IMR-90 (cell line): ENCODE measurements at regions not wholly inside any gene's neighbourhood (a gene's known extent, or its start where the extent isn't known, plus 50 kb on each side); places are given as distances from the start of the nearest gene placed in this dataset.

Experiments used
- ATAC-seq: fragments of 200-7000 bp; cut with Tn5 transposase; 2 replicates; pipeline ENCODE4 v1.9.1; 2020; ENCODE audit warnings: low read depth, mild to moderate bottlenecking, moderate library complexity
- BruUV-seq: library from RNA; stranded (reverse); fragments of 400-500 nt; replicated peaks from 2 replicates; lab custom pipeline; 2021; lab: Mats Ljungman, UMichigan
- CTCF ChIA-PET: fragments of 300-600 bp; formaldehyde crosslinking; extraction: SDS; loops from one replicate; lab custom pipeline; 2021; ENCODE audit warnings: antibody characterized with exemption; lab: Yijun Ruan, JAX
- POLR2A ChIA-PET: fragments of 300-600 bp; sonication (Branson Sonifier 250); formaldehyde crosslinking; loops from one replicate; lab custom pipeline; 2022; ENCODE audit warnings: antibody characterized with exemption; ENCODE audit not compliant: unreplicated experiment; lab: Charles Lee
- DNase-seq: peaks from one replicate; pipeline ENCODE4 v3.0.0; 2013
- H2AFZ ChIP-seq: replicated peaks from 2 replicates; pipeline ENCODE3; 2013; ENCODE audit warnings: low read length, mild to moderate bottlenecking; ENCODE audit not compliant: poor library complexity
- H2AK5ac ChIP-seq: 2 replicates; pipeline ENCODE4 v1.6.1; 2013; ENCODE audit warnings: low read depth, low read length, inconsistent platforms
- H2AK9ac ChIP-seq: replicated peaks from 2 replicates; pipeline ENCODE3; 2013; ENCODE audit warnings: mild to moderate bottlenecking, low read depth, low read length, moderate library complexity; ENCODE audit not compliant: poor library complexity
- H2BK120ac ChIP-seq: 2 replicates; pipeline ENCODE4 v1.6.1; 2013; ENCODE audit warnings: low read depth, low read length, inconsistent platforms
- H2BK15ac ChIP-seq: 3 replicates; pipeline ENCODE4 v1.6.1; 2013; ENCODE audit warnings: low read depth, low read length, inconsistent platforms
- H2BK20ac ChIP-seq: 2 replicates; pipeline ENCODE4 v1.6.1; 2013; ENCODE audit warnings: low read depth, mild to moderate bottlenecking, inconsistent platforms, low read length, moderate library complexity
- H2BK5ac ChIP-seq: 2 replicates; pipeline ENCODE4 v1.6.1; 2013; ENCODE audit warnings: mild to moderate bottlenecking, low read depth, low read length, inconsistent platforms; ENCODE audit not compliant: poor library complexity, severe bottlenecking
- H3K14ac ChIP-seq: replicated peaks from 2 replicates; pipeline ENCODE4 v1.6.1; 2013; ENCODE audit warnings: low read depth, low read length, inconsistent platforms
- H3K18ac ChIP-seq: 2 replicates; pipeline ENCODE4 v1.6.1; 2013; ENCODE audit warnings: low read depth, low read length, control low read depth
- H3K23ac ChIP-seq: 2 replicates; pipeline ENCODE4 v1.6.1; 2013; ENCODE audit warnings: low read depth, low read length, inconsistent platforms
- H3K27ac ChIP-seq: 2 replicates; pipeline ENCODE4 v1.5.1; 2013; ENCODE audit warnings: mild to moderate bottlenecking, control low read depth, low read length; ENCODE audit not compliant: insufficient read depth
- H3K27me3 ChIP-seq: 2 replicates; pipeline ENCODE4 v1.6.1; 2013; ENCODE audit warnings: low read length; ENCODE audit not compliant: control insufficient read depth, insufficient read depth
- H3K36me3 ChIP-seq: 2 replicates; pipeline ENCODE4 v1.6.1; 2013; ENCODE audit warnings: low read length, mixed read lengths; ENCODE audit not compliant: control insufficient read depth, insufficient read depth
- H3K4ac ChIP-seq: 2 replicates; pipeline ENCODE4 v1.6.1; 2013; ENCODE audit warnings: low read depth, low read length, inconsistent platforms
- H3K4me1 ChIP-seq: 2 replicates; pipeline ENCODE4 v1.6.1; 2013; ENCODE audit warnings: low read length, mixed read lengths; ENCODE audit not compliant: control insufficient read depth, insufficient read depth
- H3K4me2 ChIP-seq: 2 replicates; pipeline ENCODE4 v1.6.1; 2013; ENCODE audit warnings: low read depth, mild to moderate bottlenecking, control low read depth, low read length, moderate library complexity
- H3K4me3 ChIP-seq: 2 replicates; pipeline ENCODE4 v1.5.1; 2013; ENCODE audit warnings: low read depth, mild to moderate bottlenecking, control low read depth, low read length, moderate library complexity; ENCODE audit not compliant: insufficient read depth
- H3K56ac ChIP-seq: 2 replicates; pipeline ENCODE4 v1.6.1; 2013; ENCODE audit warnings: low read length, inconsistent platforms; ENCODE audit not compliant: insufficient read depth; ENCODE audit errors: extremely low read depth
- H3K79me1 ChIP-seq, 2 experiments: 2 replicates each; pipeline ENCODE4 v1.6.1; 2013; ENCODE audit warnings: low read length in 2 of 2, inconsistent platforms in 1 of 2, low read depth in 1 of 2
- H3K9ac ChIP-seq: 2 replicates; pipeline ENCODE4 v1.6.1; 2013; ENCODE audit warnings: low read depth, low read length, control low read depth
- H3K9me1 ChIP-seq: 2 replicates; pipeline ENCODE4 v1.6.1; 2013; ENCODE audit warnings: low read length, inconsistent platforms; ENCODE audit not compliant: insufficient read depth
- H3K9me3 ChIP-seq: 2 replicates; pipeline ENCODE4 v1.6.1; 2013; ENCODE audit warnings: low read length; ENCODE audit not compliant: control insufficient read depth, insufficient read depth
- H4K20me1 ChIP-seq: 2 replicates; pipeline ENCODE4 v1.6.1; 2013; ENCODE audit warnings: low read length, inconsistent platforms; ENCODE audit not compliant: insufficient read depth
- H4K5ac ChIP-seq: 2 replicates; pipeline ENCODE4 v1.6.1; 2013; ENCODE audit warnings: mild to moderate bottlenecking, low read depth, low read length, control low read depth
- H4K8ac ChIP-seq, 2 experiments: 2 replicates each; pipeline ENCODE4 v1.6.1; 2013; ENCODE audit warnings: low read depth in 2 of 2, low read length in 2 of 2, control low read depth in 1 of 2, inconsistent platforms in 1 of 2
- H4K91ac ChIP-seq: 2 replicates; pipeline ENCODE4 v1.6.1; 2013; ENCODE audit warnings: low read depth, low read length, inconsistent platforms; ENCODE audit not compliant: insufficient read depth
- BHLHE40 ChIP-seq: fragments of 150-350 bp; IDR thresholded peaks from 2 replicates; pipeline ENCODE4 v1.6.1; 2016; ENCODE audit warnings: mild to moderate bottlenecking, low read depth, low read length
- CEBPB ChIP-seq: IDR thresholded peaks from 2 replicates; pipeline ENCODE4 v1.6.1; 2012; ENCODE audit warnings: low read depth, low read length, improper control_type of control experiment
- CHD1 ChIP-seq: IDR thresholded peaks from 2 replicates; pipeline ENCODE4 v1.6.1; 2012; ENCODE audit warnings: low read depth, low read length, improper control_type of control experiment
- CTCF ChIP-seq: conservative IDR thresholded peaks from 2 replicates; pipeline ENCODE4 v1.5.1; 2012; ENCODE audit warnings: mild to moderate bottlenecking, low read depth, low read length, improper control_type of control experiment
- FOS ChIP-seq: fragments of 150-350 bp; IDR thresholded peaks from 2 replicates; pipeline ENCODE4 v1.6.1; 2016; ENCODE audit warnings: low read depth, low read length
- MAFK ChIP-seq: IDR thresholded peaks from 2 replicates; pipeline ENCODE4 v1.6.1; 2012; ENCODE audit warnings: low read depth, low read length, improper control_type of control experiment
- MAZ ChIP-seq: IDR thresholded peaks from 2 replicates; pipeline ENCODE4 v1.6.1; 2012; ENCODE audit warnings: low read depth, mild to moderate bottlenecking, low read length, improper control_type of control experiment, moderate library complexity, borderline replicate concordance
- MXI1 ChIP-seq: IDR thresholded peaks from 2 replicates; pipeline ENCODE4 v1.6.1; 2012; ENCODE audit warnings: low read depth, mild to moderate bottlenecking, low read length, moderate library complexity, borderline replicate concordance
- NFE2L2 ChIP-seq: fragments of 150-350 bp; IDR thresholded peaks from 2 replicates; pipeline ENCODE4 v1.6.1; 2016; ENCODE audit warnings: low read depth, mild to moderate bottlenecking, low read length
- POLR2A ChIP-seq: IDR thresholded peaks from 2 replicates; pipeline ENCODE4 v1.6.1; 2012; ENCODE audit warnings: mild to moderate bottlenecking, low read depth, low read length
- RAD21 ChIP-seq: IDR thresholded peaks from 2 replicates; pipeline ENCODE4 v1.6.1; 2012; ENCODE audit warnings: low read length, improper control_type of control experiment
- RCOR1 ChIP-seq: IDR thresholded peaks from 2 replicates; pipeline ENCODE4 v1.6.1; 2012; ENCODE audit warnings: mild to moderate bottlenecking, low read length, improper control_type of control experiment; ENCODE audit not compliant: insufficient replicate concordance
- RFX5 ChIP-seq: IDR thresholded peaks from 2 replicates; pipeline ENCODE4 v1.8.0; 2012; ENCODE audit warnings: low read depth, mild to moderate bottlenecking, low read length, moderate library complexity
- SMC3 ChIP-seq: fragments of 150-350 bp; IDR thresholded peaks from 2 replicates; pipeline ENCODE4 v1.6.1; 2016; ENCODE audit warnings: low read depth, mild to moderate bottlenecking, antibody characterized with exemption, low read length, moderate library complexity
- USF2 ChIP-seq: fragments of 150-350 bp; IDR thresholded peaks from 2 replicates; pipeline ENCODE4 v1.6.1; 2017; ENCODE audit warnings: mild to moderate bottlenecking, antibody characterized with exemption, low read length, low read depth
- WGBS, 2 experiments: methylation state at CpG; one replicate each; pipeline versions ENCODE4 v1.1.5 to v1.1.7; 2013; ENCODE audit warnings: missing lambda C conversion rate in 2 of 2; ENCODE audit not compliant: insufficient read length in 1 of 2; ENCODE audit errors: extremely low coverage in 2 of 2; 5-methylcytosine and 5-hydroxymethylcytosine counted together
- dilution Hi-C: fragments of 300-500 bp; cut with HindIII; formaldehyde crosslinking; loops from one replicate; pipeline ENCODE4 v1.14.3; 2018; ENCODE audit warnings: low sequenced_read_pairs; ENCODE audit not compliant: unreplicated experiment
- in situ Hi-C: fragments of 300-500 bp; cut with MboI; formaldehyde crosslinking; loops from 3 replicates; pipeline ENCODE4 v1.14.3; 2019; ENCODE audit warnings: low sequenced_read_pairs, inconsistent platforms, mixed read lengths
- intact Hi-C: fragments of 100-400 bp; cut with micrococcal nuclease; formaldehyde crosslinking; loops from 2 replicates; pipeline ENCODE4 v1.10.0; 2022
- TF ChIP-seq, protein P1 (sequence below): fragments of 150-350 bp; IDR thresholded peaks from 2 replicates; pipeline ENCODE4 v1.6.1; 2016; ENCODE audit warnings: low read depth, mild to moderate bottlenecking, low read length, moderate library complexity, borderline replicate concordance

GRCh38 chr2:12099374-12099773 is 352.9 kb downstream of the LPIN1 start:
- no peak overlapping the region for H2BK20ac ChIP-seq
- H4K8ac ChIP-seq = no peak overlapping the region
- H3K23ac ChIP-seq = no peak overlapping the region
- H4K5ac ChIP-seq = no peak overlapping the region
- in situ Hi-C loops (no loop called here), dilution Hi-C loops (no loop called here), intact Hi-C loops (no loop called here)
- no peak overlapping the region for H2AK5ac ChIP-seq
- no peaks in the 10 kb centered on the region for H3K36me3 ChIP-seq
- H3K9me3 ChIP-seq = no peaks in the 10 kb centered on the region
- WGBS, 2 experiments = 100% methylated on average over 2 of the region's 3 CpGs; no CpG with 5 or more reads in 1 of the 2 experiments
- no peak overlapping the region for H3K18ac ChIP-seq
- no peak overlapping the region for H3K9ac ChIP-seq
- no peak overlapping the region for H2AFZ ChIP-seq
- no peak overlapping the region for H3K4me3 ChIP-seq
- H4K20me1 ChIP-seq = no peaks in the 10 kb centered on the region
- no peak for DNase-seq
- TF ChIP-seq MAFK (no peak), BHLHE40 (no peak), USF2 (no peak), NFE2L2 (no peak), CEBPB (no peak), MAZ (no peak), CTCF (no peak), RFX5 (no peak), CHD1 (no peak), POLR2A (no peak), FOS (no peak), RAD21 (no peak), RCOR1 (no peak), SMC3 (no peak), MXI1 (no peak)
- TF ChIP-seq, protein P1, sequence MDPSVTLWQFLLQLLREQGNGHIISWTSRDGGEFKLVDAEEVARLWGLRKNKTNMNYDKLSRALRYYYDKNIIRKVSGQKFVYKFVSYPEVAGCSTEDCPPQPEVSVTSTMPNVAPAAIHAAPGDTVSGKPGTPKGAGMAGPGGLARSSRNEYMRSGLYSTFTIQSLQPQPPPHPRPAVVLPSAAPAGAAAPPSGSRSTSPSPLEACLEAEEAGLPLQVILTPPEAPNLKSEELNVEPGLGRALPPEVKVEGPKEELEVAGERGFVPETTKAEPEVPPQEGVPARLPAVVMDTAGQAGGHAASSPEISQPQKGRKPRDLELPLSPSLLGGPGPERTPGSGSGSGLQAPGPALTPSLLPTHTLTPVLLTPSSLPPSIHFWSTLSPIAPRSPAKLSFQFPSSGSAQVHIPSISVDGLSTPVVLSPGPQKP = no peak
- H4K91ac ChIP-seq = no peak overlapping the region
- no peak overlapping the region for H2BK120ac ChIP-seq
- ATAC-seq = no peak
- no peak overlapping the region for H3K4me2 ChIP-seq
- H2AK9ac ChIP-seq = no peak overlapping the region
- no peak overlapping the region for H2BK5ac ChIP-seq
- BruUV-seq = no TSS peak
- no peak overlapping the region for H3K4ac ChIP-seq
- H3K9me1 ChIP-seq = no peaks in the 10 kb centered on the region
- H3K27me3 ChIP-seq = no peaks in the 10 kb centered on the region
- CTCF ChIA-PET = no interaction called here
- H3K4me1 ChIP-seq = no peaks in the 10 kb centered on the region
- H3K79me1 ChIP-seq = no peaks in the 10 kb centered on the region
- no peak overlapping the region for H2BK15ac ChIP-seq
- H3K27ac ChIP-seq = no peak overlapping the region
- POLR2A ChIA-PET = no interaction called here
- no peak overlapping the region for H3K14ac ChIP-seq
- no peak overlapping the region for H3K56ac ChIP-seq
